IPS-20b (cell line): ENCODE measurements at regions not wholly inside any gene's neighbourhood (a gene's known extent, or its start where the extent isn't known, plus 50 kb on each side); places are given as distances from the start of the nearest gene placed in this dataset.

Experiments used
- H3K27ac ChIP-seq: one replicate; pipeline ENCODE4 v1.5.1; 2013; ENCODE audit warnings: low read length
- H3K27me3 ChIP-seq: 2 replicates; pipeline ENCODE4 v1.6.1; 2013; ENCODE audit warnings: mild to moderate bottlenecking, low read length, inconsistent platforms; ENCODE audit not compliant: insufficient read depth
- H3K36me3 ChIP-seq: 2 replicates; pipeline ENCODE4 v1.6.1; 2013; ENCODE audit warnings: low read depth, mild to moderate bottlenecking, inconsistent platforms, low read length, moderate library complexity; ENCODE audit not compliant: insufficient read depth
- H3K4me1 ChIP-seq: 2 replicates; pipeline ENCODE4 v1.6.1; 2013; ENCODE audit warnings: mild to moderate bottlenecking, control low read depth, inconsistent platforms, low read length, moderate library complexity; ENCODE audit not compliant: insufficient read depth
- H3K4me3 ChIP-seq: 2 replicates; pipeline ENCODE4 v1.5.1; 2013; ENCODE audit warnings: mild to moderate bottlenecking, low read length, inconsistent platforms
- H3K9ac ChIP-seq: 2 replicates; pipeline ENCODE4 v1.6.1; 2013; ENCODE audit warnings: low read depth, mild to moderate bottlenecking, inconsistent platforms, low read length, moderate library complexity
- H3K9me3 ChIP-seq: 2 replicates; pipeline ENCODE4 v1.6.1; 2013; ENCODE audit warnings: mild to moderate bottlenecking, low read depth, low read length, inconsistent platforms; ENCODE audit not compliant: insufficient read depth

DNA sequence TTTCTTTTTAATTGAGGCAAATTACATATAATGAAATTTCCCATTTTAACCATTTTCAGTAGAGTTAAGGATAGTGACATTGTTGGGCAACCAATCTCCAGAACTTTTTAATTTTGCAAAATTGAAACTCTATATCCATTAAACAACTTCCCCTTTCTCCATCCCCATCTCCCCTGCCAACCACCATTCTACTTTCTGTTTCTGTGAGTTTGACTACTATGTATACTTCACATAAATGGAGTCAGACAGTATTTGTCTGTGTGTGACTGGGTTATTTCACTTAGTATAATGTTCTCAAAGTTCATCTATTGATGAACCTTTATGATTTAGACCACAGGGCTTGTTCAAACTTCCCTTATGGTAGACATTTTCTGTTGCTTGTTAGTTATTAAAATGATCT lies 364.5 kb upstream of the MAD2L1 start:
- H3K36me3 ChIP-seq, result no peaks in the 10 kb centered on the region
- H3K4me1 ChIP-seq, result 0 out of 2 replicates have a peak, but pooled peaks cover 4% of the 10 kb centered on the region
- H3K9ac ChIP-seq, result no peak overlapping the region
- no peaks in the 10 kb centered on the region for H3K9me3 ChIP-seq
- H3K27me3 ChIP-seq, result no peaks in the 10 kb centered on the region
- no peak overlapping the region for H3K4me3 ChIP-seq
- H3K27ac ChIP-seq, result no peak overlapping the region

DNA sequence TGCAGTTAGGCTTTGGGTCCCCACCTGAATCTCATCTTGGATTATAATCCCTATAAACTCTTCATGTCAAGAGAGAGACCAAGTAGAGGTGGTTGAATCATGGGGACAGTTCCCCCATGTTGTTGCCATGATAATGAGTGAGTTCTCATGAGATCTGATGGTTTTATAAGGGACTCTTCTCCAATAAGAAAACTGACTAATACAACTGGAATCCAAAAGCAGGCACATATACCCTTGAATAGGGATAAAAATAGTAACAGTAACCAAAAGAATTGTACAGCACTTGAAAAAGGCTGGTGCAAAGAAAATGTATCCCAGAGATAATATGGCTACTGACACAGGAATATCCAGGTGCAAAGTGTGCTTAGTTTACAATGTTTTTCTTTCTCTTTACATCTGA lies 351.5 kb upstream of the MAD2L1 start:
- Histone ChIP-seq H3K36me3 (no peaks in the 10 kb centered on the region), H3K4me1 (no peaks in the 10 kb centered on the region), H3K4me3 (no peak overlapping the region), H3K27ac (no peak overlapping the region), H3K9me3 (peaks cover 12% of the 10 kb centered on the region), H3K27me3 (no peaks in the 10 kb centered on the region), H3K9ac (no peak overlapping the region)

DNA sequence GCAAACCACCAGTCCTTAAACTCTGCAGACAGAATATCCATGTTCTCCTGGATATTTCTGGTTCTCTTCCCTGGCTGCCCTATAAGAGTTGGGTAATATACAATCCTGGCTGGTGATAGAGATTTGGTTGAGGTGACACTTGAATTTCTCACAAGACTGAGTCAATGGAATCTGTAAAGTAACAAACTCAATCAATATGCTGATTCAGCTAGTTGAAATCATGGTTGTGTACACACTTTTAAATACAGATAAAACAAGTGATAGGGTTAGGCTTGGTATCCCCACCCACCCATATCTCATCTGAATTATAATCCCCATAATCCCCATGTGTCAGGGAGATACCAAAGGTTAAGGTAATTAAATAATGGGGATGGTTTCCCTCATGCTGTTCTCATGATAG lies 349.2 kb upstream of the MAD2L1 start:
- Histone ChIP-seq H3K4me3 (no peak overlapping the region), H3K27ac (no peak overlapping the region), H3K36me3 (no peaks in the 10 kb centered on the region), H3K9ac (no peak overlapping the region), H3K27me3 (no peaks in the 10 kb centered on the region), H3K9me3 (peaks cover 14% of the 10 kb centered on the region), H3K4me1 (no peaks in the 10 kb centered on the region)

DNA sequence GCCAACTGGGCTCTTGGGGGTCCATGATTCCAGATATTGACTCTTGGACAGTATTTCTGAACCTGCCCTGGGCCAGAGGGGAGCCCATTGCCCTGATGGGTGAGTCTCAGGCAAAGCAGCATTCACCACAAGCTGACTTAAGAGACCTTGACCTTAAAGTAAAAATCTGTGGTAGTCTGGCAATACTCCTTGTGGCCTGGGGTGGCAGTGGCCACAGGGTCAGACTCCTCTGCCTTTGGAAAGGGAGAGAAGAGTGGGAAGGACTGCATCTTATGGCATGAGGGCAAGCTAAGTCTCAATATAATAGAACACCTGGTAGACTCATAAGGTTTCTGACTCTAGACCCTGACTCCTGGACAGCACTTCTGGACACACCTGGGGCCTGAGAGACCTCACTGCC lies 340.3 kb upstream of the MAD2L1 start:
- H3K9ac ChIP-seq, result no peak overlapping the region
- H3K27ac ChIP-seq, result no peak overlapping the region
- no peaks in the 10 kb centered on the region for H3K27me3 ChIP-seq
- no peak overlapping the region for H3K4me3 ChIP-seq
- no peaks in the 10 kb centered on the region for H3K36me3 ChIP-seq
- no peaks in the 10 kb centered on the region for H3K4me1 ChIP-seq
- 0 out of 2 replicates have a peak, but pooled peaks cover 5% of the 10 kb centered on the region for H3K9me3 ChIP-seq

DNA sequence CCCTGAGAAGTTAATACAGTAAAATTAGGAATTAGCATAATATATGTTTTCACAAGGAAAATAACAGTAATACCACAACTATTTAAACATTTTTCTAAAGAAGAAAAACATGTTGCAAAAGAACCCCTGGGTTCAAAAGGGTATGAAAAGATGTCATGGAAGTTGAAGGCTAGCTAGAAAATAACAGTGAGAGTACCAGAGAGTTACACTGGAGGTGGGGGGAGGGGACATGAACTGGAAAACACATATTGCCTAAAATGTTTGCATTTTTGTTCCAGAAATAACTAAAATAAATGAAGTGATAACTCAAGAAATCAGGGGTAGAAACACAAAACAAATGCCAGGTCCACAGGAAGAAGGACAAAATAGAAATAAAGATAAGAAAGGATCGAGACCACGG lies 336.6 kb upstream of the MAD2L1 start:
- H3K27me3 ChIP-seq, result no peaks in the 10 kb centered on the region

DNA sequence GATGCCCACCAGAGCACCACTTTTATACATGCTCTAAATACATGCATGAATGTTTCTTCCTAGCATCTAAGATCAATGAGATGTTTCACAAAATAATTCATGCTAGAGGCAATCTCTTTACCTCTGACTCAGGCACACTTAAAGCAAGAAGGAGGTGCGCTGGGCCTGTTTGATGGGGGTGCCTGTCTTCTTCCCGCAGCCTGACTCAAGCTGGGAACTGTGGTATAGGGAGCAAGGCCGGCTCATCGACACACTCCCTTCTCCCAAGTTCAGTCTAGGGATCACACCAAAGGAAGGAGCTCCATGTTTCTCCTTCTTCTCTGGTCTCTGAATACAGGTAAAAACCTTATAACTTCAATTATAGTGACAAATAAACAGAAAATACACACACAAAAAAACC lies 333.8 kb upstream of the MAD2L1 start:
- no peak overlapping the region for H3K27ac ChIP-seq
- H3K27me3 ChIP-seq, result no peaks in the 10 kb centered on the region
- H3K9ac ChIP-seq, result no peak overlapping the region
- no peak overlapping the region for H3K4me3 ChIP-seq
- H3K9me3 ChIP-seq, result no peaks in the 10 kb centered on the region
- H3K36me3 ChIP-seq, result no peaks in the 10 kb centered on the region
- no peaks in the 10 kb centered on the region for H3K4me1 ChIP-seq

More for the DNA sequence above, 336.6 kb upstream of the MAD2L1 start:
- Histone ChIP-seq H3K36me3 (no peaks in the 10 kb centered on the region), H3K9me3 (no peaks in the 10 kb centered on the region), H3K9ac (no peak overlapping the region), H3K4me1 (no peaks in the 10 kb centered on the region), H3K4me3 (no peak overlapping the region), H3K27ac (no peak overlapping the region)

DNA sequence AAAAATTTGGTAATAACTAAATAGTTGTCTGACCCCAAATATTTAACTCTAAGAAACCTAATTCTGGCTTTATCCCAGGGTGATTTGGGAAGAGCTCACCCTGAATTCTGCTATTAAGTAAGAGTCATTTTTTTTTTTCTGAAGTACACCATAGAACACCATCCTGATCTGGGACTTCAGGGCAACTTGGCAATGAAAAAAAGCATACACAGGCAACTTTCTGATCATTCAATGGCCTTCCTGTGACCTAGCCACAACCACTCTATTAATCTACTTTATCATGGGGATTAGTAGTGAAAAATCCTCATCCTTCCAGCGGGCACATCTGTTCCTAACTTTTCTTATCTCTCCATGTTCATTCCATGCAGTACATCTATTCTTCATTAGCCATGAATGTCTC lies 333.2 kb upstream of the MAD2L1 start:
- Histone ChIP-seq H3K27me3 (no peaks in the 10 kb centered on the region), H3K27ac (no peak overlapping the region), H3K4me1 (no peaks in the 10 kb centered on the region), H3K36me3 (no peaks in the 10 kb centered on the region), H3K9me3 (no peaks in the 10 kb centered on the region), H3K4me3 (no peak overlapping the region), H3K9ac (no peak overlapping the region)

DNA sequence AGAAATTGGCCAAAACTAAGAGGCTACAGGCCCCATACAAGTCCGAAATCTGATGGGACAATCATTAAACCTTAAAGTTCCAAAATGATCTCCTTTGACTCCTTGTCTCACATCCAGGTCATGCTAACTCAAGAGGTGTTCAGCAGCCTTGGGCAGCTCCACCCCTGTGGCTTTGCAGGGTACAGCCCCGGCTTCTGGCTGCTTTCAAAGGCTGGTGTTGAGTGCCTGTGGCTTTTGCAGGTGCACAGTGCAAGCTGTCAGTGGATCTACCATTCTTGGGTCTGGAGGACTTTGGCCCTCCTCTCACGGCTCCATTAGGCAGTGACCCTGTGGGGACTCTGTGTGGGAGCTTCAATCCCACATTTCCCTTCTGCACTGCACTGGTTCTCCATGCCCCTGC lies 329.1 kb upstream of the MAD2L1 start:
- no peak overlapping the region for H3K27ac ChIP-seq
- no peaks in the 10 kb centered on the region for H3K27me3 ChIP-seq
- no peak overlapping the region for H3K4me3 ChIP-seq
- H3K9ac ChIP-seq, result no peak overlapping the region
- no peaks in the 10 kb centered on the region for H3K4me1 ChIP-seq
- no peaks in the 10 kb centered on the region for H3K36me3 ChIP-seq
- H3K9me3 ChIP-seq, result no peaks in the 10 kb centered on the region

DNA sequence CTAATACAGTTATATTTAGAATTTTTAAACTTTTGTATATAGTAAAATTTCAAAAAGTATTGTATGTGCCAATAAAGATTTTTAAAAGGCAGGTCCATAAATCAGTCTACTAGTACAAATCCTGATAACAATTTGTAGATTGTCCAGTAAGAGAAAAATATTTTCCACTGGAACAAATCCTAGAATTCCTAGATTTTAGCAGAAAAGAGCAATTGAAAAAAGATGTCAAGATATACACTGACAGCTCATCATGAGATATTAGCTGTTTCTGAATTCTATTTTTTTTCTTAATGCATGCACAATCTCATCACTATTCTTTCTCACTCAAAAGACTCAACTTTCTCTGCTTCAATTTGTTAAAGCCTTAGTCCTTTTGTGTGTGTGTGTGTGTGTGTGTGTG lies 289.2 kb upstream of the MAD2L1 start:
- Histone ChIP-seq H3K27me3 (no peaks in the 10 kb centered on the region), H3K9me3 (no peaks in the 10 kb centered on the region), H3K9ac (no peak overlapping the region), H3K36me3 (no peaks in the 10 kb centered on the region), H3K4me3 (no peak overlapping the region), H3K4me1 (no peaks in the 10 kb centered on the region), H3K27ac (no peak overlapping the region)

DNA sequence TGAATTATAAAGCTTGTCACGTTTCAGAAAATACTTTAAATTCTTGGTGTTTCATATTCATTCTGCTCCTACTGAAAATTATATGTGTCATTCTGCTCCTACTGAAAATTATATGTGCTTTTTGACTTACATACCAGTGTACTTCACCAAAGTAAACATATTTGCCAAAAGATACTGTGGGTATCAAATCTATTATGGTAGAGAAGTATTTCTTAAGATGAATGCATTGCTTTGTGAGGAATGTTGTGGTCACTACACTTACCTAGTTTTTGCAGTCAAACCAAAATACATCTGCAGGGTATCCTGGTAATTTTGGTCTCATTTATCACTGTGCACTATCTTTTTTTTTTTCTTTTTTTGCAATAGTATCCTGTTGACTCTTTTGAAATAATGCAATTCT lies 287.7 kb upstream of the MAD2L1 start:
- H3K27me3 ChIP-seq, result no peaks in the 10 kb centered on the region
- H3K36me3 ChIP-seq, result no peaks in the 10 kb centered on the region
- no peaks in the 10 kb centered on the region for H3K9me3 ChIP-seq
- H3K27ac ChIP-seq, result no peak overlapping the region
- H3K4me3 ChIP-seq, result no peak overlapping the region
- H3K9ac ChIP-seq, result no peak overlapping the region
- no peaks in the 10 kb centered on the region for H3K4me1 ChIP-seq

DNA sequence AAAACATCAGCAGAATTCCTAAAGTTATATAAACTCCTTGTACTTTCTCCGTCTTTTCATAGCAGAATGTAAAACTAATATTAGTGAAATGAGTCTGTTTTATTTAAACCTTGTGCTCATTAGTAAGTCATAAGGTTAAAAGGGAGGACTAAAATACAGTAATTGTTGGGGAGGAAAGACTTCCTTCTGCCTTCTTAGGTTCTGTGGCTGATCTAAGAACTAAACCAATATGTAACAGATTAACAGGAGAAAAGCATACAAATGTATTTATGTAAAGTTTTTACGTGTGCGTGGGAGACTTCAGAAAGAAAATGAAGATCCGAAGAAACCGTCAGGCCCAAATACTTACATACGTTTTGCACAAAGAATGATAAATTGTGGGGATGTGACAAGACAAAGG lies 286.6 kb upstream of the MAD2L1 start:
- Histone ChIP-seq H3K9ac (no peak overlapping the region), H3K36me3 (no peaks in the 10 kb centered on the region), H3K9me3 (no peaks in the 10 kb centered on the region), H3K4me1 (no peaks in the 10 kb centered on the region), H3K4me3 (no peak overlapping the region), H3K27ac (no peak overlapping the region), H3K27me3 (no peaks in the 10 kb centered on the region)

DNA sequence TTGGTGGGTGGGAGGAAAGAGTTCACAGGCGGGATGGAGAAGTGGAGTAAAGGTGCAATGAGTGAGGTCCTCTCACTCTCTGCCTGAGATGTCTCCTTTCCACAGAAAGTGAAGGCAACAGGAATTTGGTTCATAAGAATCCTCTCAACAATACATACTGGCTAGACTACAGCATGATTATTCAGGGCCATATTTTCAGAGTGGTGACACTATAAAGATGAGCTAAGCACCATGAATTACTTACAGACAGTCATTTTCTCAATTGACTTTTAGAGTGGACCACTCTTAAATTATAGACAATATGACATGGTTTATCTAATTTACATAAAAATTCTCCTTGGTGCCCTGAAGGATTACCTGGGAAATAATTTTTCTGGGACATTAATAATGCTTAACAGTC lies 286.1 kb upstream of the MAD2L1 start:
- H3K4me3 ChIP-seq, result no peak overlapping the region
- H3K4me1 ChIP-seq, result no peaks in the 10 kb centered on the region
- H3K9me3 ChIP-seq, result no peaks in the 10 kb centered on the region
- no peak overlapping the region for H3K9ac ChIP-seq
- no peaks in the 10 kb centered on the region for H3K27me3 ChIP-seq
- no peaks in the 10 kb centered on the region for H3K36me3 ChIP-seq
- no peak overlapping the region for H3K27ac ChIP-seq

DNA sequence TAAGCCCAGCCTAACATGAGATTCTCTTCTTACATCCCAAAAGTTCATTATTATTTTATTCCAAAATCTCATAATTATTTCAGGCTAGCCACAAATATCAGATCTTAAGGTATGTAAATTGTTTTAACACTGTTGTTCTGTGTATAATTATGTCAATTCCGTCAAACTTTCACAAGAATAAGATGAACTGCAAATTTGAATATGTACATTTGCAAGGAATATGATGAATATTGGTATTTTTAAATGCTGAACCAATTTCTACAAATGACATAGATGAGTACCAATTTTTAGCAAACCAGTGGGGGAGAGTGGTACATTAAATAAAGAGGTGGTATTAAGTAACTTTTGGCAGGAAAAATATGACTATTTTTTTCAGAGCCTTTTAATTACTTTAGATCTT lies 282.3 kb upstream of the MAD2L1 start:
- no peaks in the 10 kb centered on the region for H3K9me3 ChIP-seq
- no peaks in the 10 kb centered on the region for H3K27me3 ChIP-seq
- H3K36me3 ChIP-seq, result no peaks in the 10 kb centered on the region
- no peaks in the 10 kb centered on the region for H3K4me1 ChIP-seq
- H3K27ac ChIP-seq, result no peak overlapping the region
- H3K9ac ChIP-seq, result no peak overlapping the region
- no peak overlapping the region for H3K4me3 ChIP-seq
